B cell (primary cell): ENCODE measurements at regions not wholly inside any gene's neighbourhood (a gene's known extent, or its start where the extent isn't known, plus 50 kb on each side); places are given as distances from the start of the nearest gene placed in this dataset.

Source experiments
- ATAC-seq: fragments of 200-7000 bp; cut with Tn5 transposase; one replicate; pipeline ENCODE4 v1.10.0; 2021; ENCODE audit warnings: low read depth, mild to moderate bottlenecking, moderate number of reproducible peaks, moderate library complexity
- CTCF ChIA-PET: fragments of 350-600 bp; sonication (Branson Sonifier 250); formaldehyde crosslinking; loops from one replicate; lab custom pipeline; 2021; ENCODE audit warnings: antibody characterized with exemption, inconsistent platforms; lab: Charles Lee
- POLR2A ChIA-PET: fragments of 350-600 bp; sonication (Branson Sonifier 250); formaldehyde crosslinking; loops from one replicate; lab custom pipeline; 2021; ENCODE audit warnings: antibody characterized with exemption; lab: Charles Lee
- DNase-seq: peaks from one replicate; pipeline ENCODE4 v3.0.0; 2013
- H2AFZ ChIP-seq: 2 replicates; pipeline ENCODE4 v1.6.1; 2012; ENCODE audit warnings: mild to moderate bottlenecking, low read depth, low read length; ENCODE audit not compliant: insufficient read depth, poor library complexity, severe bottlenecking
- H3K27ac ChIP-seq, 2 donors: 1 replicate in 1 of 2; 2 replicates in 1 of 2; pipeline ENCODE4 v1.5.1; 2012 to 2013; ENCODE audit warnings: low read length in 2 of 2, mild to moderate bottlenecking in 2 of 2, moderate library complexity in 1 of 2
- H3K27me3 ChIP-seq, 4 experiments: fragments of 200-600 bp in 1 of 4; sonication (generic) in 1 of 4; replicated peaks in 1 of 4; 1 replicate in 2 of 4; 2 replicates in 2 of 4; pipeline versions ENCODE4 v1.6.1 to v1.7.0; 2013 to 2016; ENCODE audit warnings: low read length in 3 of 4, mild to moderate bottlenecking in 2 of 4, mixed read lengths in 1 of 4, moderate library complexity in 1 of 4; ENCODE audit not compliant: insufficient read depth in 4 of 4, control insufficient read depth in 3 of 4; ENCODE audit errors: control extremely low read depth in 1 of 4
- H3K36me3 ChIP-seq, 2 experiments: replicated peaks in 1 of 2; 1 replicate in 1 of 2; 2 replicates in 1 of 2; pipeline versions ENCODE4 v1.6.1 to v1.7.1; 2013; ENCODE audit warnings: low read length in 1 of 2; ENCODE audit not compliant: insufficient read depth in 2 of 2, control insufficient read depth in 1 of 2; ENCODE audit errors: control extremely low read depth in 1 of 2, extremely low read depth in 1 of 2
- H3K4me1 ChIP-seq, 2 donors: fragments of 200-600 bp in 1 of 2; sonication (generic) in 1 of 2; 1 replicate in 1 of 2; 2 replicates in 1 of 2; pipeline versions ENCODE4 v1.5.1 to v1.6.1; 2013 to 2017; ENCODE audit warnings: low read length in 2 of 2; ENCODE audit not compliant: control insufficient read depth in 2 of 2, insufficient read depth in 2 of 2
- H3K4me2 ChIP-seq: replicated peaks from 2 replicates; pipeline ENCODE3; 2012; ENCODE audit warnings: mild to moderate bottlenecking, low read depth, low read length; ENCODE audit not compliant: poor library complexity, severe bottlenecking
- H3K4me3 ChIP-seq, 5 experiments: fragments of 200-600 bp in 1 of 5; sonication (generic) in 1 of 5; 1 replicate in 3 of 5; 2 replicates in 2 of 5; pipeline versions ENCODE4 v1.5.1 to v1.7.0; 2011 to 2016; ENCODE audit warnings: low read length in 4 of 5, mild to moderate bottlenecking in 4 of 5, low read depth in 2 of 5, control low read depth in 1 of 5, moderate library complexity in 1 of 5; ENCODE audit not compliant: insufficient read depth in 1 of 5; ENCODE audit errors: control extremely low read depth in 1 of 5, extremely low read depth in 1 of 5
- H3K79me2 ChIP-seq: fragments of 200-600 bp; sonication (generic); one replicate; pipeline ENCODE4 v1.6.0; 2016; ENCODE audit warnings: low read length; ENCODE audit not compliant: control insufficient read depth, insufficient read depth
- H3K9ac ChIP-seq: fragments of 200-600 bp; sonication (generic); 2 replicates; pipeline ENCODE4 v1.6.1; 2017; ENCODE audit warnings: mild to moderate bottlenecking, low read length, moderate library complexity
- H3K9me3 ChIP-seq, 3 donors: one replicate each; pipeline versions ENCODE4 v1.6.1 to v1.7.1; 2013; ENCODE audit warnings: low read length in 2 of 3; ENCODE audit not compliant: control insufficient read depth in 2 of 3, insufficient read depth in 1 of 3; ENCODE audit errors: control extremely low read depth in 1 of 3
- H4K20me1 ChIP-seq: 2 replicates; pipeline ENCODE4 v1.6.0; 2012; ENCODE audit warnings: mild to moderate bottlenecking, low read length; ENCODE audit not compliant: insufficient read depth, control insufficient read depth, poor library complexity, severe bottlenecking
- H3K27ac Mint-ChIP-seq: one replicate; pipeline ENCODE4 v1.8.0; 2021; ENCODE audit warnings: mixed read lengths
- H3K27me3 Mint-ChIP-seq: one replicate; pipeline ENCODE4 v1.8.0; 2021; ENCODE audit warnings: mixed read lengths
- H3K4me1 Mint-ChIP-seq: one replicate; pipeline ENCODE4 v1.8.0; 2021; ENCODE audit warnings: mixed read lengths
- H3K4me3 Mint-ChIP-seq: one replicate; pipeline ENCODE4 v1.8.0; 2021; ENCODE audit warnings: mixed read lengths
- H3K9me3 Mint-ChIP-seq: one replicate; pipeline ENCODE4 v1.8.0; 2022; ENCODE audit warnings: mixed read lengths; ENCODE audit not compliant: insufficient read depth
- CTCF ChIP-seq: fragments of 200-600 bp; IDR thresholded peaks from one replicate; pipeline ENCODE4 v1.8.0; 2022; ENCODE audit warnings: antibody characterized with exemption, mild to moderate bottlenecking
- EZH2 ChIP-seq: IDR thresholded peaks from 2 replicates; pipeline ENCODE4 v1.6.1; 2012; ENCODE audit warnings: borderline replicate concordance, low read depth, mild to moderate bottlenecking, moderate library complexity, low read length; ENCODE audit not compliant: insufficient read depth, poor library complexity, severe bottlenecking
- WGBS: methylation state at CpG from one replicate; pipeline ENCODE4 v1.1.5; 2013; ENCODE audit warnings: missing lambda C conversion rate; ENCODE audit not compliant: insufficient coverage; 5-methylcytosine and 5-hydroxymethylcytosine counted together
- intact Hi-C: fragments of 100-400 bp; cut with micrococcal nuclease; formaldehyde crosslinking; loops from one replicate; pipeline ENCODE4 v1.10.0; 2022

- Mint-ChIP-seq H3K27me3 (no peaks in the 10 kb centered on the region), H3K27ac (no peak overlapping the region), H3K9me3 (peaks cover 3% of the 10 kb centered on the region), H3K4me1 (no peaks in the 10 kb centered on the region), H3K4me3 (no peak overlapping the region)
- ATAC-seq (no peak), DNase-seq (no peak)
- no peaks in the 10 kb centered on the region for H4K20me1 ChIP-seq
- no peaks in the 10 kb centered on the region for H3K9me3 ChIP-seq
- TF ChIP-seq CTCF (no peak), EZH2 (no peak)
- no peaks in the 10 kb centered on the region for H3K4me1 ChIP-seq
- ChIA-PET POLR2A (no interaction called here), CTCF (no interaction called here)
- intact Hi-C loops = no loop called here
- no peak overlapping the region for H3K27ac ChIP-seq
- H3K4me3 ChIP-seq = no peak overlapping the region
- H3K36me3 ChIP-seq = no peaks in the 10 kb centered on the region
- no peaks in the 10 kb centered on the region for H3K79me2 ChIP-seq
- H3K9ac ChIP-seq = no peak overlapping the region
- no CpG with 5 or more reads among the region's 5 CpGs for WGBS
- no peaks in the 10 kb centered on the region for H3K27me3 ChIP-seq
- no peak overlapping the region for H3K4me2 ChIP-seq
- no peak overlapping the region for H2AFZ ChIP-seq
Measured at GRCh38 chr12:60120199-60120598, 524.4 kb downstream of the SLC16A7 start.

GRCh38 chr12:60123557-60123956 is 527.7 kb downstream of the SLC16A7 start:
- ATAC-seq (no peak), DNase-seq (no peak)
- Histone ChIP-seq H3K79me2 (no peaks in the 10 kb centered on the region), H3K36me3 (no peaks in the 10 kb centered on the region), H3K9me3 (peaks cover 0 to 4% (median 3%) of the 10 kb centered on the region in 3 donors), H2AFZ (no peak overlapping the region), H3K9ac (no peak overlapping the region), H3K4me1 (no peaks in the 10 kb centered on the region), H3K4me3 (no peak overlapping the region), H3K27me3 (no peaks in the 10 kb centered on the region), H3K27ac (no peak overlapping the region), H4K20me1 (no peaks in the 10 kb centered on the region), H3K4me2 (no peak overlapping the region)
- H3K27ac Mint-ChIP-seq = no peak overlapping the region
- 83% methylated on average over 1 of the region's 1 CpG for WGBS
- CTCF ChIA-PET = no interaction called here
- POLR2A ChIA-PET = no interaction called here
- H3K9me3 Mint-ChIP-seq = peaks cover 6% of the 10 kb centered on the region
- no peaks in the 10 kb centered on the region for H3K27me3 Mint-ChIP-seq
- no peak for TF ChIP-seq EZH2
- TF ChIP-seq CTCF = no peak
- intact Hi-C loops = no loop called here
- H3K4me3 Mint-ChIP-seq = no peak overlapping the region
- H3K4me1 Mint-ChIP-seq = no peaks in the 10 kb centered on the region
